DMS79 (cell line): ENCODE measurements at regions not wholly inside any gene's neighbourhood (a gene's known extent, or its start where the extent isn't known, plus 50 kb on each side); places are given as distances from the start of the nearest gene placed in this dataset.

ENCODE experiments used
- DNase-seq: peaks from one replicate; lab custom pipeline; 2025; lab: John Stamatoyannopoulos, UW

GRCh38 chr4:56206258-56206657, 181.0 kb downstream of the AASDH start:
- no peak for DNase-seq

GRCh38 chr4:56200275-56200674, 187.0 kb downstream of the AASDH start:
- no peak for DNase-seq

DNA sequence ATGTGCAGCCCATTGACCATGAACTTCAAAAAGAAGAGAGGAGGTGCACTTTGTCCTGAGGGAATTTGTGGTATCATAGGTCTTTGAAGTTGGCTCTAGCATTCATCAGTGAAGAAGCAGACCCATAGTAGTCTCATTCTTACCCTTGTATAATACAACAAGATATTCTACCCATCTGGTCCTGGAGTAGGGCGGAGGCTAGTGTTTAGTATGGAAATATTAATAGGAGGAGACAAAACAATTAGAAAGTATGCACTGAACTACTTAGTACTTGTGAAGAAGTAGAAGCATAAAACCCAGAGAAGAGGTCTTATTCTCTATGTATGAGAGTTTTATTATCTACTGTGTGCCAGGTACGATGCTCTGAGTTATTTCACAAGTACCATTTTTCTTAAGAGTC, 189.0 kb downstream of the AASDH start:
- no peak for DNase-seq

DNA sequence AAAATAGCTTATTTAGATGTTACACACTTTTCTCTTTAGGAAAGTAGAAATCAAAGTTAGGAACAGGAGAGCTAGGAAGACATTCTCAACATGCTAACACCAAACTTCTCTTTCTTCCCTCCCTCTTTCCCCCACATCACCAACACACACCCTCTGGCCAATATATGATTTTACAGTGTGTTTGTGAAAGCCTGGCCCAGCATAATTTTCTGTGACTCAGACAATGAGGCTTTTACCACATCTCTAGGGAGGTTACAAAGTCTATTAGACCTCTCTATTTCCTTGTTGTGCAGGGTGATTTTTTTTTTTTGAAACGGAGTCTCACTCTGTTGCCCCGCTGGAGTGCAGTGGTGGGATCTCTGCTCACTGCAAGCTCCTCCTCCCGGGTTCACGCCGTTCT, 189.9 kb downstream of the AASDH start:
- no peak for DNase-seq

DNA sequence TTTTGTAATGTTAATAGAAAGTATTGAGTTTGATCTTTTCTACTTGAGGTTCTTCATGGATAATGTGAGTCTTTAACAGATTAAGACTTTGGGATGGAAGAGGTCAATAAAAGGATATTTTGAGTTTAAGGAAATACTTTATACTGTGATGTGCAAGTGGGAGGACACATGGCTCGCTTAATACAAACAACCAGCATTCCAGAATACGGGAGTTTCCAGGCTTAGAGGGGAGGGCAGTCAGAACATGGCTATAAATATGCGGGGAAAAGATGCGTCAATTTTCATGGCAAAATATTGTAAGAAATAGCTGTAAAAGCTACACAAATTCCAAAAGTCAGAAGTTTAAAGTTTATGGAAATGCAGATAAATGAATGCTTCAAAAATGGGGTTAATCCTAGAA, 192.3 kb downstream of the AASDH start:
- no peak for DNase-seq

DNA sequence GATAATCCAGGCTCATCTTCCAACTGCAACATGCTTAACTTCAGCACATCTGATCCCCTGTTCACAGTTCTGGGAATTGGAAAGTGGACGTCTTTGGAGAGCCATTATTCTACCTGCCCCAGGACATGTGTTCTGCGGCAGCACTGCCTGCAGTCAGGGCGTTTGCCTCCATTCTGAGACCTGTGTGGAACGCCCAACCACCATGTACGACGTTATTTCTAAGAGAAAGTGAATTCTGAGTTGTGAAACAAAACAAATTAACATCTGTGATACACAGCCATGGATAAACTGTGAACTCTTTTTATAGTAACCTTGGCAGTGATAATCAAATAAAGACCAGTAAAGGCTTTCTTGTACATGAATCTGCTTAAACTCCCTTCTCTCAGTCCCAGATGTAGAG, 195.8 kb downstream of the AASDH start:
- DNase-seq: no peak

DNA sequence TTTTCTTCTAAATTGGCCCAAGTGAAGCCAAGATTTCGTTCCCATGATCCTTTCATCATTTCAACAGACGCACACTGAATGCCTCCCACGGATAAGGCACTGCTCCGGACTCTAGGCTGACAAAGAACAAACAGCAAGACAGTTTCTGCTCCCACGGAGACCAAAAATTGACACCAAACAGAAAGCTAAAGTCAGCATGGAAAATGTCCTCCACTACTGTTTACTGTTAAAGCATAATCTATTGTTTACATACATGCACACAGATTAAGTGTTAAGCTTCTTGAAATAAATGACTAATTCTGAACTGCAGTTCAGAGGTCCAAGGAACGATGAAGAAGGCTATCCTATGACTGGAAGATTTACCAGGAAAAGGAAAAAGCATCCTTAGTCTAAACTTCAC, 199.6 kb downstream of the AASDH start:
- no peak for DNase-seq

- no peak for DNase-seq
These were observed 200.3 kb downstream of the AASDH start for GRCh38 chr4:56186808-56187523.

- DNase-seq: no peak
These were observed 201.4 kb downstream of the AASDH start for GRCh38 chr4:56185901-56186300.

GRCh38 chr4:56184214-56184613, 203.1 kb downstream of the AASDH start:
- no peak for DNase-seq

- DNase-seq: no peak
These were observed 203.8 kb downstream of the AASDH start for GRCh38 chr4:56183344-56183959.

DNA sequence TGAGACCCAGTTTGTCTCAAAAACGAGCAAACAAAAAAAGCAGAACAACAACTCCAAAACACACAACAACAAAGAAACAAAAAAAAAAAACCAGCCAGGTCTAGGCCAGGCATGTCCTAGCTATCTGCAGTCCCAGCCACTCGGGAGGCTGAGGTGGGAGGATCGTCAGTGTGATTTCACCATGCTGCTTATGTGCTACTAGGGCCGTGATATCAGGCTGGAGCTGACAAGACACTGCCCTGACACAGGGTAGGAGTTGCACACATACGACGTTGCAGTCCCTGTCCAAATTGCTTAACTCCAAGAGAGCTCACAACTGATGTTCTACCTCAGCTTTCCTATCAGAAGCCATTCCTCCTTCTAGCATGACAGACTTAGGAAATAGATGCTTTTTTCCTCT, 204.9 kb downstream of the AASDH start:
- DNase-seq: no peak

DNA sequence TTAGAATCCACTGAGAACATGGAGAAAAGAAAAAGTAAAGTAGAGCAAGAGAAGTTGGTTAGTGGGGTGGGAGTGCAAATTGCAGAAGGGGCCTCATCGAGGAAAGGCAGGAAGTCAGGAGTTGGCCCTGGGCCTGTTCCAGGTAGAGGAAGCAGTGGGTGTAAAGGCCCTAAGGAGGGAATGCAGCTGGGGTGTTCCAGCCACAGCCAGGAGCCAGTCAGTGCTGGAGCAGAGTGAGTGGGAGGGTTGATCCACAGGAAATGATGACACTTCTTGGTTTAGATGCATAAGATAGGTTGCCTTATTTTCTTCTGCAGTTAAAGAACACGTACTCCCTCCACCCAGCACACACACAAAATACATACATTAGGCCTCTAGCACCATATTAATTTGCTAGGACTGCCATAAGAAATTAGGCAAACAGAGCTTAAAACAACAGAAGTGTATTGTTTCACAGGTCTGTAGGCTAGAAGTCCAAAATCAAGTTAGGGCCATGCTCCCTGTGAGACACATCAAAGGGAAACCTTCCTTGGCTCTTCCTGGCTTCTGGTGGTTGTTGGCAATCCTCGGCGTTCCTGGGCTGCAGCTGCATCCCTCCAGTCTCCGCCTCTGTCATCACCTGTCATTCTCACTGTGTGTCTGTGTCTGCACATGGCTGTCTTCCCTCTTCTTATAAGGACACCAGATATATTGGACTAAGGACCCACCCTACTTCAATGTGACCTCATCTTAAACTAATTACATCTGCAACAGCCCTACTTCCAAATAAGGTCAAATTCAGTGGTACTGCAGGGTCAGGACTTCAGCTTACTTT, 205.9 kb downstream of the AASDH start:
- DNase-seq: no peak

DNA sequence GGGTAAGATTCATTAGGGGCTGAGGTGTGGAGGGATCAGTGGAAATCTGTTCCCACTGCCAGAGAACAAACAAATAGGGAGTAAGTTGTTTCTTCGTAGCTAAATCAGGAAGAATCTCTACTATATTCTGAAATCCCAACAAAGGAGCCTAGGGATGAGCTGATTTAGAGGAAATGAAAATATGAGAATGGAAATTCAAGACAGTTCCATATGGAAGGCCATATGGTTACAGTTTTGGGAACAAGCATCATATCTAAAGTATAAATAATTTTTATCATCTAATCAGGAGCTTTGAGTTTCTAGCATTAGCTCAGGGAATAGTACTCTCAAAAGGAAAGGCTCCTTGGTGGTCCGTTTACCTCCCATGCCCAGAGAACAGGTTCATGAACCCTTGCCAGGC, 218.2 kb downstream of the AASDH start:
- no peak for DNase-seq

GRCh38 chr4:56164907-56165306, 216.2 kb downstream of the CEP135 start:
- DNase-seq: no peak

GRCh38 chr4:56160636-56161035, 211.9 kb downstream of the CEP135 start:
- DNase-seq: no peak

DNA sequence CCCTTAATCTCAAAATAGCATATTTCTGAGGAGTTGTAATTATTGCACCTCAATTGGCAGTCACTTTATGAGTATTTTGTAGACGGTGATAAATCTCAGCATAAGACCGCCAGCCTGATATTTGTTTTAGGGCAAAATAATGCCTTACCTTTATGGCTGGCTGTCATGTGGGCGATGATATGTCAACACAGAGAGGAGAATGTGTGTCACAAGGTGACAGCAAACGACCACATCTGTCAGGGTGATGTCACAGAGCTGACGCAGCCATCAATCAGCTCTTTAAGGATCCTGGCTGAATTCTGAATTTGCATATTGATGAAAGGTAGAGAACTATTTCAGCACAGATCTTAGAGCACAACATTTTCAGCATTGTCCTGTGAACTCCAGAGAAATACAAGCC, 209.7 kb downstream of the CEP135 start:
- no peak for DNase-seq

DNA sequence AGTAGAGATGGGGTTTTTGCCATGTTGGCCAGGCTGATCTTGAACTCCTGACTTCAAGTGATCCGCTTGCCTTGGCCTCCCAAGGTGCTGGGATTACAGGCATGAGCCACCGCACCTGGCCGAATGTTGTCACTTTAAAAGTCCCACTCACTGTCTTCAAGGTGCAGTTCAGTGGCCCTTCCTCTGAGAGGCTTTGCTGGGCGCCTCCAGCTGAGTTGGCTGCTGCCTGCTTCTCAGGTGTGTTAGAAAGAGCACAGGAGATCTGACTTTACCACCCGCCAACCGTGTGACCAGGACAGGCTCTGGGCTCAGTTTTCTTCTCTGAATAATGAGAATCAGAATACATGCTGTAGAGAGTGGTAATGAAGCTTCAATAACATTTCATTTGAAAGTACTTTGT, 207.4 kb downstream of the CEP135 start:
- no peak for DNase-seq

DNA sequence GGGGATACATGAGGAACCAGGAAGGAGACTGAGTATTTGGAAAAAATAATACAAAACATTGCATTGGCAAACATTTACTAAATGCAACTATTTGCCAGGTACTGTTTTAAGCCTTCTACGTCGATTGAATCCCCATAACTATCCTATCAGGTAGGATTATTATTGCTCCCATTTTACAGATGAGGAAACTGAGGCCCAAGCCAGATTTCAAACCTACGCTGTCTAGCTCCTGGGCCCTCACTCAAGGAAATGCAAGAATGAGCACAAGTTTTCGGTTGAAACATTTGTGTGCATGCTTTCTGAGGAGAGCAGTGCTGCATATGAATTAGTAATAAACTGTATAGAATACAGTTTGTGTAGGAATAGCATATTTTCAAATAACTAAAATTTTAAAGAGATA, 206.7 kb downstream of the CEP135 start:
- no peak for DNase-seq

DNA sequence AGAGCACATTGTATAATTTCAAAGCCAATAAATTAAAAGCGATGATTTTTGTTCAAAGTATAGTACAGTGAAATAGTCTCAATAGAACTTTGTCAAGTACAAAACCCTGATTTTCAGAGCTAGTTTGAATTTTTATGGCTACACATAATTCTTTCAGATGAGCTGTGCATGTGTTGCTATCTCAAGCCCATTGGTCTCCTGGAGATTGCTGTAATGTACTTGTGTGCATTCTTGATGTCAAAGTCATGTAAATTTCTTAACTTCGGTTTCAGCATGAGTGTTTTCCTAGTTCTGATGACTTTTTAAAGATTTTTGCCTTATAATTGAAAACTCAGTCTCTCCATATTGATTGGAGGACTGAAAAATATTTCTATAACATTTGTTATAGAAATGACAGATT, 200.8 kb downstream of the CEP135 start:
- DNase-seq: no peak

GRCh38 chr4:56148428-56148827, 199.7 kb downstream of the CEP135 start:
- no peak for DNase-seq

DNA sequence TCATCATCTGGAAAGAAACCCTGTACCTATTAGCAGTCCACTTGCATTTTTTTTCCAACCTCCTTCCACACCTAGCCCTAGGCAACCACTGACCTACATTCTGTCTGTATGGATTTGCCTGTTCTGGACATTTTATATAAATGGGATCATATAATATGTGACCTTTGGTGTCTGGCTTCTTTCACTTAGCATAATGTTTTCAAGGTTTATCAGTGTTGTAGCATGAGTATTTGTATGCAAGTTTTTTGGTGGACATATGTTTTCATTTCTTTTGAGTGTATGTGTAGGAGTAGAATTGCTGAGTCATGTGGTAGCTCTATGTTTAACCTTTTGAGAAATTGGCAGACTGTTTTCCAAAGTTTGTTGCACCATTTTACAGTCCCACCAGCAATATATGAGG, 198.6 kb downstream of the CEP135 start:
- DNase-seq: no peak

- DNase-seq: no peak
These were observed 198.2 kb downstream of the CEP135 start for GRCh38 chr4:56146956-56147355.
